Adipocyte (in vitro differentiated cells): ENCODE measurements at regions not wholly inside any gene's neighbourhood (a gene's known extent, or its start where the extent isn't known, plus 50 kb on each side); places are given as distances from the start of the nearest gene placed in this dataset.
A peak's percentile ranks its signal among the peaks of the same experiment; 100 is the strongest.

ENCODE experiments used
- DNase-seq: peaks from one replicate; pipeline ENCODE4 v3.0.0-alpha.2; 2015; ENCODE audit warnings: low read depth
- H3K27me3 ChIP-seq: replicated peaks from 2 replicates; pipeline ENCODE4 v1.7.0; 2013; ENCODE audit warnings: mild to moderate bottlenecking, low read length, moderate library complexity; ENCODE audit not compliant: control insufficient read depth, insufficient read depth
- H3K36me3 ChIP-seq: 2 replicates; pipeline ENCODE4 v1.7.0; 2013; ENCODE audit warnings: low read length, mild to moderate bottlenecking, moderate library complexity; ENCODE audit not compliant: control insufficient read depth, insufficient read depth, severe bottlenecking
- H3K4me1 ChIP-seq: 2 replicates; pipeline ENCODE4 v1.7.0; 2013; ENCODE audit warnings: mild to moderate bottlenecking, low read length, moderate library complexity; ENCODE audit not compliant: control insufficient read depth, insufficient read depth
- H3K4me3 ChIP-seq: 2 replicates; pipeline ENCODE4 v1.7.0; 2013; ENCODE audit warnings: mild to moderate bottlenecking, low read length, moderate library complexity
- H3K9ac ChIP-seq: 2 replicates; pipeline ENCODE4 v1.7.0; 2013; ENCODE audit warnings: mild to moderate bottlenecking, low read length, moderate library complexity
- H3K9me3 ChIP-seq: 2 replicates; pipeline ENCODE4 v1.7.0; 2013; ENCODE audit warnings: mild to moderate bottlenecking, low read length, moderate library complexity; ENCODE audit not compliant: control insufficient read depth

DNA sequence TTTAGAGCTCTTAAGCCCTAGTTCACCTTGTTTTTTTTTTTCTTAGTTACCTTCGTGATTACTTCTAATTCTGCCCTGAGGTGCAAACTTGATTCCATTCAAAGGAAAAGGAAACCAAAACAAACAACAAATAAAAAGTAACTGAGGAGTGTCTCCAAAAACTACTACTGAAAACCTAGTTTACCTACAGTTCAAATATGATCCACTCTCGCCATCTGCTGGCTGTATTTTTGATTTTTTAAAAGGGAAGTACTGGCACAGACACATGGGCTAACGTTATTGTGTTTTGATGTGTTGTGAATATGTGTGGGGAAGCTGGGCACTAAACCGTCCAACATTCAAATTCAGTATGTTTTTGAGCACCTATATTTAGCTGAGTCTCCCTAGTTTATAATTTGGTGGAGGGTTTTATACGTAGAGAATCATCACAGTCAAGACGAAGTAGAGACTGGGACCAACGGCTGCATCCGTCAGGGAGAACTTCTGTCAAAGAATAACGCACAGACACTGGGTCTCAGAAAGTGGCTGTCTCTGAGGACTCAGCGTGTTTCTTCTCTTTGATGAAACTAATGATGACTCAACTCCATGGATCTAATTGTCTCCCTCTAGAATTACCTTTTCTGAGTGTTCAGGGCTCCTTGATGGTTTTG lies 373.5 kb upstream of the BTBD3 start:
- Histone ChIP-seq H3K9ac (no peak overlapping the region), H3K9me3 (no peaks in the 10 kb centered on the region), H3K4me3 (no peak overlapping the region), H3K27me3 (peaks cover under 1% of the 10 kb centered on the region), H3K4me1 (no peaks in the 10 kb centered on the region), H3K36me3 (no peaks in the 10 kb centered on the region)
- peak; percentile 89 for DNase-seq

DNA sequence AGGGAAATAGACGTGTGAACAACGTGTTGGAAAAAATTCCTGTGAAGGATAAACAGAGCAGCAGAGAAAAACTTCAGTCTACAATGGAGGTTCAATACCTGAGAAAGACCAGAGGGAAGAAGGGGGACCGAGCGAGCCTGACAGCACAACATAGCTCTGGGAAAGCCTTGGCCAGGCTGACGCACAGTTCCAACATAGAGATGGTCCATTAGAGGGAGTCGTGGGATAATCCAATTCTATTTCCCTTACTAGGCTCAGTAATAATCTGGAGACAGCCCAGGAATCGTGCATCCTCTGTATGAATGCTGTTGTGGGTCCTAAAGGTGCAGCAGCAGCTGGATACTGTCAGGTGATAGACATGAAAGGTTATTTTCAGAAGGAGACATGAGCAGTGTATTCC lies 370.8 kb upstream of the BTBD3 start:
- no peaks in the 10 kb centered on the region for H3K36me3 ChIP-seq
- no peaks in the 10 kb centered on the region for H3K4me1 ChIP-seq
- no peak overlapping the region for H3K4me3 ChIP-seq
- H3K9me3 ChIP-seq: no peaks in the 10 kb centered on the region
- H3K9ac ChIP-seq: no peak overlapping the region
- H3K27me3 ChIP-seq: no peaks in the 10 kb centered on the region
- no peak for DNase-seq

DNA sequence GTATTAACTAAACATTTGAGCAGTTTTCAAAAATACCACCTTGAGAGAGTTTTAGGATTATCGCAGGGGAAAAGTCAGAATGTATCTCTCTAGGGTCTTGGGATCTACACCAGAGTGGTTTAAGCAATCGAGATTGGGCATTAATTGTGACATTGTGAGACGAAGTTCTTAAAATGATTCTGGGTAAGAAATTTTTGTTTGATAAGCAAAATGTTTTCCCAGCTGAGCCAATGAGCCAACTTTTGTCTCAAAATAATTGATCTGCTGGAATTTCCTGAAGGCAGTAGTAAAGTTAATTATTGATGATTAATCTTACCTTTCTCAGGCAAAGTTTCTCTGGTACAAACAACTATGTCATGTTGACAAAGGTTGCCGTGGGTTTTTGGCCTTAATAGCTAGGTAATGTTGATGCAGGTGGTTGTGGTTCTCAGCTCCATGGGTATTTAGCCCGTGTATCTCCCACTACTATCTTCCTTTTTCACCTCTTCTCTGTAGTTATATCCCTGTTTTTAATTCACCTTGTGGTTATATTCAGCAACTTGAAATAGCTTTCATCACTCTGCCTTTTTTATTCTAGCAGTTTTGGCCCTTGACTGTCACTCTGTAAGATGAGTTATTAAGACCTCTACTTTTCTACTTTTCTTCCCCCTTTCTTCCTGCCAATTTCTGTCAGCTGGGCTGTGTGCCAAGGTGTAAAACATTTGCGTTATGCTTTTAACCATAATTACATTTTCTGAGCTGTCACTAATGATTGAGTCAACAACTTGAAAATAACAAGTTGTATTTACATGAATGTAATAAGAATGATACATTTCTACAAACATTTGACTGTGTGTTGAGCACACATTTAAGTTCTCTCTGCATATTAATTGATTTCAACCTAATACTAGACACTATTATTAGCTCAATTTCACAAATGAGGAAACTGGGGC lies 368.3 kb upstream of the BTBD3 start:
- DNase-seq: no peak
- H3K4me3 ChIP-seq: no peak overlapping the region
- H3K36me3 ChIP-seq: no peaks in the 10 kb centered on the region

DNA sequence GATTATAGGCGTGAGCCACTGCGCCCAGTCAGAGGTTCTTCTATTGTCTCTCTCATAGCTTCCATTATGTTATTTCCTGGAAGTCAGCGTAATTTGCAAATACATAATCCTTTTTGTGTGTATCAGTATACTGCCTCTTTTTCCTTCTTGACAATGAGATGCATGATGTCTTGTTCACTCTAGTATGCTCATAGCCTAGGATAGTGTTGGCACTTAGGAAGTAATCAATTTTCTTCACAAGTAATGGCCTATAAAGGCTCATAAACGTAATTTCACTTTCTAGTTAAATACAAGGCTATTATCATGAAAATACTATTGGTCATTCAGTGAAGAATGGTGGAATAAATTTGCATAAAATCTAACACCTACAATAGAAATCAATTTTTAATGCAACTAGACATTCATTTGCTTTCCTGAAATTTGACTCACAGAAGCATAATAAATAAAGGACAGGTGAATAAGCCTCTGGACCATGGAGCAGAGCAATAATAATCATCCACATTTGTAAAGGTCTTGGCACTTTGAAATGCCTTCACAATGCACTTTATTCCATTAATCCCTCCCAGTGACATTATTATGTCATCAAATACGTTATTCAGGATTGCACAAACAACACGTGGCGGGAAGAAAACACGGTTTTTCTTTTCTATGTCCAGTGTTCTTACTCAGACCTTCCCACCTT lies 366.9 kb upstream of the BTBD3 start:
- Histone ChIP-seq H3K36me3 (no peaks in the 10 kb centered on the region), H3K27me3 (no peaks in the 10 kb centered on the region), H3K4me1 (no peaks in the 10 kb centered on the region), H3K4me3 (no peak overlapping the region), H3K9me3 (no peaks in the 10 kb centered on the region), H3K9ac (no peak overlapping the region)
- DNase-seq: no peak

More for the DNA sequence above, 368.3 kb upstream of the BTBD3 start:
- Histone ChIP-seq H3K4me1 (no peaks in the 10 kb centered on the region), H3K9me3 (no peaks in the 10 kb centered on the region), H3K9ac (no peak overlapping the region), H3K27me3 (no peaks in the 10 kb centered on the region)

DNA sequence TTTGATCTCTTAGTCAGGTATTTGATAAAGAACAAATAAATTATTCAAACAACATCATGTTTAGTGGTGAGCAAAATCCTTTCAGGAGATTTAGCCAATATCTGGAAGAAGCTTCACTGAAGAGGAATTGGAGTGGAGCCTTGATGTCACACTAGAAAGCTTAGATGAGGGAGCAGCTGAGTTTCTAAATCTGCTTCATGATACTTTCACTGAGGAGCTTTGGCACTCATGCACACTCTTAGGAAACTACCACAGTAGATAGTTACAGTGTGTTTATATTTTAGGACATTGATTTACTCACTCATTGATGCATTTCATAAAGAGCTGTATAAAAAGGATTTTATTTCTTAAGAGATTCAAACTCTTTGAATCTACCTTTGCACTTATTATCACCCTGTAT lies 366.2 kb upstream of the BTBD3 start:
- H3K27me3 ChIP-seq: no peaks in the 10 kb centered on the region
- no peaks in the 10 kb centered on the region for H3K4me1 ChIP-seq
- H3K4me3 ChIP-seq: no peak overlapping the region
- H3K9ac ChIP-seq: no peak overlapping the region
- H3K9me3 ChIP-seq: no peaks in the 10 kb centered on the region
- DNase-seq: no peak
- H3K36me3 ChIP-seq: no peaks in the 10 kb centered on the region

DNA sequence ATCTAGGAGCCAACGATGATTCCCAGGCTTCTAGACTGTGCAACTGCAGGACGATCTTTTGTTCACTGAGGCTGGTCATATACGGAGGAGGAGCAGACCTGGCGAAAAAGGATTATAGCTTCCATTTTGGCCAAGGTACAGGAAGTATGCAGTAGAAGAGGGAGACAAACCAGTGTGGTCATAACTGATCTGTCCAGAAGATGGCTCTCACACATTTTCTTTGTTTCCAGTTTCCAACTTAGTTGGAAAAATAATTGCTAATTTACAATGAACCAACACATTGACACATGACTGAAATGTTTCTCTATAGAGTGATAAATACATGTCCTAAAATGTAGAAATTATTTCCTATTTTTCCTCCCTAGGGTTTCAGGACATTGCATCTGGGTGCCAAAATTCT lies 364.1 kb upstream of the BTBD3 start:
- H3K27me3 ChIP-seq: peaks cover 2% of the 10 kb centered on the region
- DNase-seq: peak; percentile 20
- no peak overlapping the region for H3K9ac ChIP-seq
- no peaks in the 10 kb centered on the region for H3K4me1 ChIP-seq
- H3K4me3 ChIP-seq: no peak overlapping the region
- no peaks in the 10 kb centered on the region for H3K36me3 ChIP-seq
- H3K9me3 ChIP-seq: no peaks in the 10 kb centered on the region

DNA sequence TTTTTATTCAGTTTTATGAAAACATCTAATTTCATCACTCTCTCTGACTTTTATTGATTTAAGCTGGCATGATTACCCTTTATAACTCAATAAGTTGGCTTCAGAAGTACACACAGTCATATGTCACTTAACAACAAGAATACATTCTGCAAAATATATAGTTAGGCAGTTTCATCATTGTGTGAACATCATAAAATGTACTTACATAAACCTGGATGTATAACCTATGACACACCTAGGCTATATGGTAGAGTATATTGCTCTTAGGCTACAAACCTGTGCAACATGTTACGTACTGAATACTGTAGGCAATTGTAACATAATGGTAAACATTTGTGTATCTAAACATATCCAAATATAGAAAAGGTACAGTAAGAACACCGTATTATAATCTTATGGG lies 362.2 kb upstream of the BTBD3 start:
- H3K36me3 ChIP-seq: no peaks in the 10 kb centered on the region
- no peak for DNase-seq
- H3K27me3 ChIP-seq: peaks cover 3% of the 10 kb centered on the region
- H3K4me3 ChIP-seq: no peak overlapping the region
- no peak overlapping the region for H3K9ac ChIP-seq
- no peaks in the 10 kb centered on the region for H3K9me3 ChIP-seq
- H3K4me1 ChIP-seq: no peaks in the 10 kb centered on the region

DNA sequence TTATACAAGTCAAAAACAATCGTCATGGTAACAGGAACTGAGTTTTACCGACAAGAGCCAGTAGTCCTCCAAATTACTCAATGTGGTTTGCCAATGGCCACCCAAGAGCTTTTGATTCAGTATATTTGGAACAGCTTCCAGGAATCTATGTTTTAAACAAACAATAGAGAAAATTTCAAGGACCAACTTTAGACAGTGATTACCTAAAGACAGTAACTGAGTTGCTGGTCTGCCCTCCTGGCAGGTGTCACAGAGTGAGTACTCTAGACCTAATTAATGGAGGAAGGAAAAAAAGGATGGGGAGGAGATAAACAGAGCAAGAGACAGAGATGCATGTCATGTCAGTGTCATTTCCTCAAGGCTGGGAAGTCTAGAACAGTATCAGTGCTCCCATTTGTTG lies 361.3 kb upstream of the BTBD3 start:
- Histone ChIP-seq H3K9ac (no peak overlapping the region), H3K9me3 (no peaks in the 10 kb centered on the region), H3K4me1 (no peaks in the 10 kb centered on the region), H3K27me3 (peaks cover 3% of the 10 kb centered on the region), H3K4me3 (no peak overlapping the region), H3K36me3 (no peaks in the 10 kb centered on the region)
- no peak for DNase-seq

DNA sequence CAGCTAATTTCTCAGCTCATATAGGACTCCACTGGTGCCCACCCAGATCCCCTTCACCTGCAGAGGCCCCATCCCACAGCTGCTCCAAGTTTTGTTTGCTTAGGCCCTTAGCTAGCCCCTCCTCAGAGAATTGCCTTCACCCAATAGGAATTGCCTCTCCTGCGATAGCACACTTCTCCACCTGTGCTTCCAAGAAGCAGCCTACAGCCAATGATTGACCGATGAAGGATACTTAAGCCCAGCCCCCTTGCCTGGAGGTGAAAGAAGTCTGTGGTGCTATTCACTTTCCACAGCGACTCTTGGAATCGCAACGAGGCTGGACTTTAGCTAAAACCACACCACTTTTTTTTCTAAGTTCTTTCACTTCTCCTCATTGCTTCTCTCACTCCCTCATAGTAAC lies 353.2 kb upstream of the BTBD3 start:
- Histone ChIP-seq H3K9me3 (no peaks in the 10 kb centered on the region), H3K27me3 (no peaks in the 10 kb centered on the region), H3K36me3 (no peaks in the 10 kb centered on the region), H3K4me3 (no peak overlapping the region), H3K4me1 (no peaks in the 10 kb centered on the region), H3K9ac (no peak overlapping the region)
- no peak for DNase-seq

DNA sequence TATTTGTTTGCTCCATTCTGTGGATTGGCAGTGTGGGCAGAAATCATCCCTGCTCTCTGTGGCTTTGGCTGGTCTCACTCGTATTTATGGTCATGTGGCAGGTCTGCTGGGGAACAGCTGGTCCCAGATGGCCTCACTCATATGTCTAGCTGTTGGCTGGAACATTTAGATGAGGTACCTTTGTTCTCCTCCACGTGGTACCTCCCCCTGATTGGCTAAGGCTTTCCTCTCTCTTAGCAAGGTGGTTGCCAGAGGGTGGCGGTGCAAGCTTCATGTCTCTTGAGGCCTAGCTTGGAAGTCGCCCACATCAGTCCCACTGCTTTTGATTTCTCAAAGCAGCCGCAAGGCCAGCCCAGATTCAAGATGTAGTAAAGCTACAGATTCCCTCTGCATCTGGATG lies 348.5 kb upstream of the BTBD3 start:
- Histone ChIP-seq H3K9me3 (no peaks in the 10 kb centered on the region), H3K4me1 (no peaks in the 10 kb centered on the region), H3K4me3 (no peak overlapping the region), H3K27me3 (no peaks in the 10 kb centered on the region), H3K9ac (no peak overlapping the region), H3K36me3 (no peaks in the 10 kb centered on the region)
- DNase-seq: no peak

DNA sequence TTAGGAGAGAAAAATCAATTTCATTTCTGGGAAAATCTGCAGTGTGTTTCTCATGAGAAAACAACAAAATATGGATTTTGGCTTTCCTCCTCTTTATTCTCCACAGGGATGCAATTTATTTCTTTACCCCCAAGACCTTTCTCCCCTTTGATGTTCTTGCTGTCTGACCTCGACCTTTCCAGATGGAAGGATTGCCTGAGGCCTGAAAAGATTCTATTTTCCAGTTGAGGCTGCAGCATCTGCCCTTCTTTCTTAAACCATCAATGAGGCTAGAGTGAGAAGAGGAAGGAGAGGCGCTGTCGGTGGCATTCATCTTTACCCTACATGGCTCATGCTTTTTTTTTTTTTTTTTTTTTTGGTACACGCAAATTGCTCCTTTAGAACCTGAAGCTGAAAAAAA lies 344.2 kb upstream of the BTBD3 start:
- H3K4me3 ChIP-seq: no peak overlapping the region
- H3K9me3 ChIP-seq: no peaks in the 10 kb centered on the region
- no peak for DNase-seq
- no peaks in the 10 kb centered on the region for H3K27me3 ChIP-seq
- H3K4me1 ChIP-seq: no peaks in the 10 kb centered on the region
- H3K36me3 ChIP-seq: no peaks in the 10 kb centered on the region
- H3K9ac ChIP-seq: no peak overlapping the region
